T-helper 17 cell (primary cell): ENCODE measurements at regions not wholly inside any gene's neighbourhood (a gene's known extent, or its start where the extent isn't known, plus 50 kb on each side); places are given as distances from the start of the nearest gene placed in this dataset.
"Not testable (repeated sequence)": the region's sequence is repeated elsewhere in the genome, so short reads cannot be mapped to it uniquely, and the experiment has no call there.

Experiments
- ATAC-seq: fragments of 150-1000 bp; cut with Tn5 transposase; 2 replicates; pipeline ENCODE4 v1.10.0; 2021; ENCODE audit warnings: mild to moderate bottlenecking, moderate library complexity
- DNase-seq, 3 donors: peaks; one replicate each; pipeline versions ENCODE4 v3.0.0 to v3.0.0-alpha.2; 2020 to 2021
- H3K9me3 ChIP-seq: one replicate; pipeline ENCODE4 v1.7.0; 2013; ENCODE audit warnings: low read length, mild to moderate bottlenecking; ENCODE audit not compliant: control insufficient read depth, poor library complexity, severe bottlenecking
- H3K27ac Mint-ChIP-seq: one replicate; pipeline ENCODE4 v1.8.0; 2022; ENCODE audit warnings: mild to moderate bottlenecking, moderate library complexity, mixed read lengths
- H3K27me3 Mint-ChIP-seq: one replicate; pipeline ENCODE4 v1.8.0; 2022; ENCODE audit warnings: mixed read lengths
- H3K36me3 Mint-ChIP-seq: one replicate; pipeline ENCODE4 v1.8.0; 2022; ENCODE audit warnings: low read depth, mixed read lengths
- H3K4me1 Mint-ChIP-seq: one replicate; pipeline ENCODE4 v1.8.0; 2022; ENCODE audit warnings: mild to moderate bottlenecking, mixed read lengths
- H3K4me3 Mint-ChIP-seq: one replicate; pipeline ENCODE4 v1.8.0; 2022; ENCODE audit warnings: mild to moderate bottlenecking, moderate library complexity, mixed read lengths

- Mint-ChIP-seq H3K27me3 (no peaks in the 10 kb centered on the region), H3K4me3 (no peak overlapping the region), H3K36me3 (no peaks in the 10 kb centered on the region), H3K4me1 (peaks cover 11% of the 10 kb centered on the region), H3K27ac (no peak overlapping the region)
- no peaks in the 10 kb centered on the region for H3K9me3 ChIP-seq
- DNase-seq = no peak
- ATAC-seq = no peak
These were observed 114.6 kb downstream of the NFKBIZ start for GRCh38 chr3:101963902-101964362.

DNA sequence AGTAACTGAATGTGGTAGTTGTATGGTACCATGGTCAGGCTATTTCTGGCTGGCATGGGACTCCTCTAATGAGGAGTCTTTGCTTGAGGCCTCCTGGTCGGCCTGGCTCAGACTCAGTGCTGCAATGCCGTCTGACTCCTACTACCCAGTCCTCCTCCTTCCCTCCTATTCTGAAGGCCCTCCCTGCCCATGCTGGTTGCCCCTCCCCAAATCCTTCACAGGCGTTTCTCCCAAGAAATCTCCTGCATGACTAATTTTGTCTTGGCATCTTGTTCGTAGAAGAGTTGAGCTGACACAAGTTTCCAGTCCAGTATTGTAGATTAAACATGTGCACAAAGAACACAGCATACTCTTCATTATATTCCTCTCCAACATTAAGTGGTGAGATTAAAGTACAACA, 115.5 kb downstream of the NFKBIZ start:
- Mint-ChIP-seq H3K27ac (no peak overlapping the region), H3K27me3 (no peaks in the 10 kb centered on the region), H3K4me3 (no peak overlapping the region), H3K4me1 (peaks cover 11% of the 10 kb centered on the region), H3K36me3 (peaks cover 2% of the 10 kb centered on the region)
- DNase-seq (no peak), ATAC-seq (no peak)
- H3K9me3 ChIP-seq = no peaks in the 10 kb centered on the region

DNA sequence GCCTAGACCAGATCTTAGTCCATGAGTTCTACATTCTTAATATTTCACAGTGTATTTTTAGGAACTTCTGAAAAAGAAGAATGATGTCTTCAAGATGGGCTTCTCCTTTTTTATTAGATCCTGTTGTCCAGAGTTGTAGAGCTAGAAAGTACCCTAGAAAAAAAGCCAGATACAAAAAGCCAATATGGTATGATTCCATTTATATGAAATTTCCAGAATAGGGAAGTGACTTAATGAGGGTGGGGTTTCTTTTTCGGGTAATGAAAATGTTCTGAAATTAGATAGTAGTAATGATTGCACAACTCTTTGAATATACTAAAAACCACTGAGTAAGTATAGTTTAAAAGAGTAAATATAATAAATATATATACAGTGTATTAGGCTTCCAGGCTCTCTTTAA, 116.9 kb downstream of the NFKBIZ start:
- H3K9me3 ChIP-seq = no peaks in the 10 kb centered on the region
- no peaks in the 10 kb centered on the region for H3K27me3 Mint-ChIP-seq
- H3K27ac Mint-ChIP-seq = no peak overlapping the region
- H3K4me1 Mint-ChIP-seq = peaks cover 11% of the 10 kb centered on the region
- H3K4me3 Mint-ChIP-seq = no peak overlapping the region
- no peak for ATAC-seq
- H3K36me3 Mint-ChIP-seq = peaks cover 4% of the 10 kb centered on the region
- DNase-seq = no peak

GRCh38 chr3:101970212-101970611, 120.9 kb downstream of the NFKBIZ start:
- no peaks in the 10 kb centered on the region for H3K9me3 ChIP-seq
- ATAC-seq = no peak
- no peak for DNase-seq
- Mint-ChIP-seq H3K4me1 (peaks cover 7% of the 10 kb centered on the region), H3K4me3 (no peak overlapping the region), H3K27me3 (no peaks in the 10 kb centered on the region), H3K36me3 (peaks cover 4% of the 10 kb centered on the region), H3K27ac (no peak overlapping the region)

DNA sequence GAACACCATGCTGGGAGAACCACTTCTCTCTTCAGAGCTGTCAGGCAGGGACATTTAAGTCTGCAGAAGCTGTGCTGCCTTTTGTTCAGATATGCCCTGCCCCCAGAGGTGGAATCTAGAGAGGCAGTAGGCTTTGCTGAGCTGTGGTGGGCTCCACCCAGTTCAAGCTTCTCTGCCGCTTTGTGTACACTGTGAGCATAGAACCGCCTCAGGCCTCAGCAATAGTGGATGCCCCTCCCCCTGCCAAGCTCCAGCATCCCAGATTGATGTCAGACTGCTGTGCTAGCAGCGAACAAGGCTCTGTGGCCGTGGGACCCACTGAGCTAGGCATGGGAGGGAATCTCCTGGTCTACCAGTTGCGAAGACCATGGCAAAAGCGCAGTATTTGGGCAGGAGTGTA, 121.6 kb downstream of the NFKBIZ start:
- H3K27me3 Mint-ChIP-seq = no peaks in the 10 kb centered on the region
- no peak overlapping the region for H3K27ac Mint-ChIP-seq
- ATAC-seq = no peak
- H3K4me1 Mint-ChIP-seq = peaks cover 7% of the 10 kb centered on the region
- no peak overlapping the region for H3K4me3 Mint-ChIP-seq
- no peaks in the 10 kb centered on the region for H3K9me3 ChIP-seq
- peaks cover 4% of the 10 kb centered on the region for H3K36me3 Mint-ChIP-seq
- DNase-seq = no peak

DNA sequence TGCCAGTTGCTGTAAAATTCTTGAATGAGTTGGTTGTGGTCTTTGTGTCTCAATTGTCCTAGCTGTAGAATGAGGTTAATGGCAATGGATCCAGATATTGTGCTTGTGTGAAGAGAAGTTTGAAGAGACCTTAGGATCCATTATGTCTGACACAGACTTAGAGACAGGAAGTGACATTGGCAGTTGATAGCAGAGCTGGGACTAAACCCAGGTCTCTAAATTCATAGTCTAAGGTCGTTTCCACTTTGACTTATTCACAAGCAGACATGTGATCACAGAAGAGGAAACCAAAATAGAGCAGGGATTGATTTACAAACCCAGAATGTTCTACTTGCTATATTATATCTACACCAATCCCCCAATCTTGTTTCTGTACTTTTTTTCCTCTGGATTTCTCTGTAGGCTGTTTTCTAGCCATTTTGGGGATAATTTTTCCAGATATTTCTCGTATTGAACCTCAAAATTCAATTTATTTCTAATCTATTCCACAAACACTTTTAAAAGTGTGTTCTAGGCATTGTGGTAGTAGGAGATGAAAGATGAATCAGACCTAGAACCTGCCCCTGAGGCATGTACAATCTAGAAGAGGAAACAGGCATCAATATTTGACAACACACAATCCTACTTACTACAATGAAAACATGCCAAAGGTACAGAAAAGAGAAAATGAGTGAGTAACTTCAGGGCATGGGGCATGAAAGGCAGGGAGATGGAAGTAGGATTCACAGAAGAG, 123.3 kb downstream of the NFKBIZ start:
- Mint-ChIP-seq H3K27me3 (no peaks in the 10 kb centered on the region), H3K4me3 (no peak overlapping the region), H3K4me1 (peaks cover 7% of the 10 kb centered on the region), H3K36me3 (peaks cover 4% of the 10 kb centered on the region), H3K27ac (no peak overlapping the region)
- ATAC-seq (no peak), DNase-seq (no peak)
- no peaks in the 10 kb centered on the region for H3K9me3 ChIP-seq

- no peaks in the 10 kb centered on the region for H3K9me3 ChIP-seq
- peaks cover 7% of the 10 kb centered on the region for H3K4me1 Mint-ChIP-seq
- no peak for DNase-seq
- no peak for ATAC-seq
- no peaks in the 10 kb centered on the region for H3K27me3 Mint-ChIP-seq
- H3K27ac Mint-ChIP-seq = no peak overlapping the region
- no peak overlapping the region for H3K4me3 Mint-ChIP-seq
- peaks cover 4% of the 10 kb centered on the region for H3K36me3 Mint-ChIP-seq
These were observed 123.8 kb downstream of the NFKBIZ start for GRCh38 chr3:101973163-101973505.

DNA sequence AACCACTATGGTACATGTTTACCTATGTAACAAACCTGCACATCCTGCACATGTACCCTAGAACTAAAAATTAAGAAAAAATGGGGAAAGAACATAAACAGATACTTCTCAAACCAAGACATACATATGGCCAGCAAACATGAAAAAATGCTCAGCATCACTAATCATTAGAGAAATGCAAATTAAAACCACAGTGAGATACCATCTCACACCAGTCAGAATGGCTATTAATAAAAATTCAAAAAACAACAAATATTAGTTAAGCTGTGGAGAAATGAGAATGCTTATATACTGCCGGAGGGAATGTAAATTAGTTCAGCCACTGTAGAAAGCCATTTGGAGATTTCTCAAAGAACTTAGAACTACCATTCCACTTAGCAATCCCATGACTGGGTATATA, 126.1 kb downstream of the NFKBIZ start:
- not testable (repeated sequence) for H3K36me3 Mint-ChIP-seq, H3K27me3 Mint-ChIP-seq, H3K27ac Mint-ChIP-seq, H3K4me3 Mint-ChIP-seq, H3K9me3 ChIP-seq, ATAC-seq, DNase-seq
- H3K4me1 Mint-ChIP-seq = peaks cover 11% of the 10 kb centered on the region

- Mint-ChIP-seq H3K36me3 (peaks cover 2% of the 10 kb centered on the region), H3K4me3 (no peak overlapping the region), H3K27ac (no peak overlapping the region), H3K4me1 (peaks cover 12% of the 10 kb centered on the region), H3K27me3 (peaks cover 5% of the 10 kb centered on the region)
- DNase-seq (no peak), ATAC-seq (no peak)
- no peaks in the 10 kb centered on the region for H3K9me3 ChIP-seq
These were observed 127.2 kb downstream of the NFKBIZ start for GRCh38 chr3:101976473-101976872.

- Mint-ChIP-seq H3K4me1 (peaks cover 5% of the 10 kb centered on the region), H3K36me3 (peaks cover 2% of the 10 kb centered on the region), H3K4me3 (no peak overlapping the region), H3K27ac (no peak overlapping the region), H3K27me3 (peaks cover 5% of the 10 kb centered on the region)
- H3K9me3 ChIP-seq = no peaks in the 10 kb centered on the region
- DNase-seq = no peak
- ATAC-seq = no peak
These were observed 129.0 kb downstream of the NFKBIZ start for GRCh38 chr3:101978348-101978747.

GRCh38 chr3:101979033-101979432, 129.7 kb downstream of the NFKBIZ start:
- DNase-seq (no peak), ATAC-seq (no peak)
- Mint-ChIP-seq H3K27ac (no peak overlapping the region), H3K4me1 (peaks cover 5% of the 10 kb centered on the region), H3K4me3 (no peak overlapping the region), H3K27me3 (peaks cover 5% of the 10 kb centered on the region), H3K36me3 (peaks cover 2% of the 10 kb centered on the region)
- H3K9me3 ChIP-seq = no peaks in the 10 kb centered on the region

DNA sequence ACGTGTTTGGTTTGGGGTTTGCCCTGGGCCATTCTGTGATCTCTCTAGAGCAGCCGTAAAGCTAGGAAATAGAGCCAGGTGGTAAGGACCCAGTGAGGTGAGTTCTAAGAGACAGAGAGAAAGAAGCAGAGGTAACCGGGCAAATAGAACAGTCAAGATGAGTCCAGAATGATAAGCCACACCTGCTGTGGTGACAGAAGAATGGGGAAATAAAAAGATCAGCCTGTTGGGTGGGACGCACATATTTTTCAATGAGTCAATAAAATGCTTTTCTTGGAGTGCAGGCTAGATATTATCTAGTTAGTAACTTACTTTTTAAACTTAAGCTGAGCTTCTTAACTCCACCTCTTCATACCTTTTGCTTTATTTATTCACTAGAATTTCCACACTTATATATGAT, 135.0 kb downstream of the NFKBIZ start:
- DNase-seq (no peak), ATAC-seq (no peak)
- H3K27me3 Mint-ChIP-seq = peaks cover 5% of the 10 kb centered on the region
- peaks cover 6% of the 10 kb centered on the region for H3K4me1 Mint-ChIP-seq
- H3K4me3 Mint-ChIP-seq = no peak overlapping the region
- peaks cover 5% of the 10 kb centered on the region for H3K36me3 Mint-ChIP-seq
- no peaks in the 10 kb centered on the region for H3K9me3 ChIP-seq
- H3K27ac Mint-ChIP-seq = no peak overlapping the region

- H3K27me3 Mint-ChIP-seq = no peaks in the 10 kb centered on the region
- peaks cover 5% of the 10 kb centered on the region for H3K36me3 Mint-ChIP-seq
- no peak overlapping the region for H3K27ac Mint-ChIP-seq
- H3K9me3 ChIP-seq = no peaks in the 10 kb centered on the region
- H3K4me3 Mint-ChIP-seq = no peak overlapping the region
- no peak for ATAC-seq
- no peak for DNase-seq
- peaks cover 6% of the 10 kb centered on the region for H3K4me1 Mint-ChIP-seq
These were observed 139.3 kb downstream of the NFKBIZ start for GRCh38 chr3:101988596-101988995.

- Mint-ChIP-seq H3K4me3 (no peak overlapping the region), H3K4me1 (peaks cover 6% of the 10 kb centered on the region), H3K27me3 (no peaks in the 10 kb centered on the region), H3K36me3 (peaks cover 5% of the 10 kb centered on the region), H3K27ac (no peak overlapping the region)
- DNase-seq (no peak), ATAC-seq (no peak)
- no peaks in the 10 kb centered on the region for H3K9me3 ChIP-seq
These were observed 140.4 kb downstream of the NFKBIZ start for GRCh38 chr3:101989578-101990200.
